ENCODE measurements at regions not wholly inside any gene's neighbourhood (a gene's known extent, or its start where the extent isn't known, plus 50 kb on each side); places are given as distances from the start of the nearest gene placed in this dataset.

- TF ChIP-seq CTCF (IDR thresholded peaks at IDR 0.05; ENCODE audit: insufficient read depth, low read length): no peak
- no peak for DNase-seq (ENCODE audit: low read depth)
- no peak overlapping the region for H3K4me3 ChIP-seq (ENCODE audit: low read depth, low read length)
These were observed 416.6 kb upstream of the NXPH2 start for GRCh38 chr2:139196754-139197153.

GRCh38 chr2:139194546-139194945 lies 414.4 kb upstream of the NXPH2 start:
- DNase-seq (ENCODE audit: low read depth): no peak
- no peak for TF ChIP-seq CTCF (IDR thresholded peaks at IDR 0.05; ENCODE audit: insufficient read depth, low read length)
- no peak overlapping the region for H3K4me3 ChIP-seq (ENCODE audit: low read depth, low read length)

- no peak for TF ChIP-seq CTCF (IDR thresholded peaks at IDR 0.05; ENCODE audit: insufficient read depth, low read length)
- no peak overlapping the region for H3K4me3 ChIP-seq (ENCODE audit: low read depth, low read length)
- DNase-seq (ENCODE audit: low read depth): no peak
These were observed 396.9 kb upstream of the NXPH2 start for GRCh38 chr2:139177041-139177440.

GRCh38 chr2:139175510-139175909 lies 395.3 kb upstream of the NXPH2 start:
- H3K4me3 ChIP-seq (ENCODE audit: low read depth, low read length): no peak overlapping the region
- TF ChIP-seq CTCF (IDR thresholded peaks at IDR 0.05; ENCODE audit: insufficient read depth, low read length): no peak
- DNase-seq (ENCODE audit: low read depth): no peak

GRCh38 chr2:139170406-139170805 lies 390.2 kb upstream of the NXPH2 start:
- no peak for TF ChIP-seq CTCF (IDR thresholded peaks at IDR 0.05; ENCODE audit: insufficient read depth, low read length)
- DNase-seq (ENCODE audit: low read depth): peak; percentile 25
- H3K4me3 ChIP-seq (ENCODE audit: low read depth, low read length): no peak overlapping the region

GRCh38 chr2:139165601-139166000 lies 385.4 kb upstream of the NXPH2 start:
- DNase-seq (ENCODE audit: low read depth): no peak
- H3K4me3 ChIP-seq (ENCODE audit: low read depth, low read length): no peak overlapping the region
- no peak for TF ChIP-seq CTCF (IDR thresholded peaks at IDR 0.05; ENCODE audit: insufficient read depth, low read length)

- no peak overlapping the region for H3K4me3 ChIP-seq (ENCODE audit: low read depth, low read length)
- DNase-seq (ENCODE audit: low read depth): no peak
- TF ChIP-seq CTCF (IDR thresholded peaks at IDR 0.05; ENCODE audit: insufficient read depth, low read length): no peak
These were observed 384.9 kb upstream of the NXPH2 start for GRCh38 chr2:139165041-139165440.
